Panc1 (cell line): ENCODE measurements at regions not wholly inside any gene's neighbourhood (a gene's known extent, or its start where the extent isn't known, plus 50 kb on each side); places are given as distances from the start of the nearest gene placed in this dataset.

Experiments
- POLR2AphosphoS5 ChIP-seq: IDR thresholded peaks from 2 replicates; pipeline ENCODE4 v1.6.1; 2012; ENCODE audit warnings: mild to moderate bottlenecking, low read depth, low read length, moderate library complexity
- TF ChIP-seq, protein P1 (sequence below): fragments of 450-650 bp; IDR thresholded peaks from 2 replicates; pipeline ENCODE4 v1.5.1; 2017; ENCODE audit warnings: mild to moderate bottlenecking

DNA sequence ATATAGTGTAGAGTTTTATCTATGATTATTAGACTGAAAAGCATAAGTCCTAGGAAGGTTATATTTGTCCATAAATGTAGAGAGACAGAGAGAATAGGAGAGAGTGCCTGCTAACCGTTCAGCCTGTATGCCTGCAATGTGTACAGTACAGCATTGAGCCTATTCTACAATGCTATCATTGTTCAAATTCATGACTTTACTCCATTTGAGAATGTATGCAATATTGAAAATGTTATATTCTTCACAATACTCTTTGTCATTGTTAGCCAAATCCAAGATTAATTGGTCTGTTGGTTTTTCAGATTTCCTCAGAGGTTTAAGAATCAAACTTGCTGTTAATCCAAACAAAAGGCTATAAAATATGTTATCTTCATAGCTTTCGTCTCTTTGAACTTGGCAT lies 585.2 kb upstream of the B3GALT2 start:
- TF ChIP-seq, protein P1, sequence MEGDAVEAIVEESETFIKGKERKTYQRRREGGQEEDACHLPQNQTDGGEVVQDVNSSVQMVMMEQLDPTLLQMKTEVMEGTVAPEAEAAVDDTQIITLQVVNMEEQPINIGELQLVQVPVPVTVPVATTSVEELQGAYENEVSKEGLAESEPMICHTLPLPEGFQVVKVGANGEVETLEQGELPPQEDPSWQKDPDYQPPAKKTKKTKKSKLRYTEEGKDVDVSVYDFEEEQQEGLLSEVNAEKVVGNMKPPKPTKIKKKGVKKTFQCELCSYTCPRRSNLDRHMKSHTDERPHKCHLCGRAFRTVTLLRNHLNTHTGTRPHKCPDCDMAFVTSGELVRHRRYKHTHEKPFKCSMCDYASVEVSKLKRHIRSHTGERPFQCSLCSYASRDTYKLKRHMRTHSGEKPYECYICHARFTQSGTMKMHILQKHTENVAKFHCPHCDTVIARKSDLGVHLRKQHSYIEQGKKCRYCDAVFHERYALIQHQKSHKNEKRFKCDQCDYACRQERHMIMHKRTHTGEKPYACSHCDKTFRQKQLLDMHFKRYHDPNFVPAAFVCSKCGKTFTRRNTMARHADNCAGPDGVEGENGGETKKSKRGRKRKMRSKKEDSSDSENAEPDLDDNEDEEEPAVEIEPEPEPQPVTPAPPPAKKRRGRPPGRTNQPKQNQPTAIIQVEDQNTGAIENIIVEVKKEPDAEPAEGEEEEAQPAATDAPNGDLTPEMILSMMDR = no peak
- TF ChIP-seq POLR2AphosphoS5 = no peak
